ENCODE measurements at regions not wholly inside any gene's neighbourhood (a gene's known extent, or its start where the extent isn't known, plus 50 kb on each side); places are given as distances from the start of the nearest gene placed in this dataset.

DNA sequence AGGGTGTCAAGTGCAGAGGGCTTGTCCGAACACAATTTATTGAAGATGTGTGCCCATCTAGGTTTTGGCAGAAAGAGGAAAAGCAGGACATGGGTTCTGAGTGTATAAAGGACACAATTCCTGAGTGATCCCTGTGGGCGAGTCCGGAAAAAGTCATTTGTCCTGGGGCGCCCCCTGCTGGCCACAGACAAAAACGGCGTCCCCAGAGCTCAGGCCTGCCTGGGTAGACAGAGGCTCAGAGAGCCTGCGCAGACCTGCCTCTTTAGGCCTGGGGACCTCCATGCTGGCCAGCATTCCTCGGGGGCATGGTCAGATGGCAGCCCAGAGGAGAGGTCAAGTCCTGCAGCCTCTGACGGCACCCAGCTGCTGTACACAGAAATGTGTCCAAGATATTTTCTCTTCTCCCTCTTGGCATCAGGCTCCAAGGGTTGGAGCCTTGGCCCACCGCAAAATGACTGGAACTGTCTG is 65.5 kb upstream of the LRP8 start:
- no peak for TF ChIP-seq EP300 (IDR thresholded peaks at IDR 0.05)
- no peak for TF ChIP-seq POLR2A (IDR thresholded peaks at IDR 0.05)

All from ovary (tissue), 1 donor.